IPS-NIHi7 (cell line): ENCODE measurements at regions not wholly inside any gene's neighbourhood (a gene's known extent, or its start where the extent isn't known, plus 50 kb on each side); places are given as distances from the start of the nearest gene placed in this dataset.
A peak's percentile ranks its signal among the peaks of the same experiment; 100 is the strongest.

Experiments
- DNase-seq: peaks from one replicate; pipeline ENCODE4 v3.0.0; 2012; ENCODE audit warnings: mixed read lengths; ENCODE audit errors: extremely low spot score

GRCh38 chr4:107318078-107318477 lies 282.0 kb upstream of the DKK2 start:
- DNase-seq: no peak

DNA sequence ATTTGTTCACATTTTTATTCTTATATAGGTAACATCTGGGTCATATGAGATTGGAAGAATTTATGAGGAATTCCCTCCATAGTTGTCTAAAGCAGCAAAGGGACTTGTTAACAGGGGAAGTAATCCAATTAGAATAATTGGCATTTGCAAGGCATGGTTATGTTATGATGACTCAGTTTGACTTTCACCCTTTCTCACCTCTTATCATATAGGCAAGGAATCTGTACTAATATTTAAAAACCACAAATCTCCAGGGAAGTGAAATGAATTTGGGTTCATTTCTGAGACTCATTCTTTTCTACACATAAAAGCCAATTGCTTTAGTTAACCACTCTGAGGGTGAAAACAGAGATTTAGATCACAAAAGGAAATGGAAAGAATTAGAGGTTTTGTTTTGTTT lies 281.5 kb upstream of the DKK2 start:
- no peak for DNase-seq

DNA sequence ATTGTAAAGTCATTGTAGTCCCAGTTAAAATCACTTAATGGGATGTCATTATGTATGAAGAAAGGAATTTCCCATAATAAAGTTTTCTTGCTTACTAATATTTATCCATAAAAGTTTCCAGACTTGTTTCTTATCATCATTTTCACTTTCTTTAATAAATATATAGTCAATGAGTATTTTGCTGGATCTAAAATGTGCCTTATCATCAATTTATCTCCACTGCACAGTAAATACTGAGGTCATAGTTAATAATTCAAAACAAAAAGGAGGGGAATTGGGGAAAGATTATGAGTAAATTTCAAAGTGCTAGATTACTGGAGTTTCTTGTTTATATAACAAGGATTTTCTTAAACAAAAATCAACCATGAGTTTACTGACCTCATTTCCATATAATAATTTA lies 279.5 kb upstream of the DKK2 start:
- DNase-seq: no peak

DNA sequence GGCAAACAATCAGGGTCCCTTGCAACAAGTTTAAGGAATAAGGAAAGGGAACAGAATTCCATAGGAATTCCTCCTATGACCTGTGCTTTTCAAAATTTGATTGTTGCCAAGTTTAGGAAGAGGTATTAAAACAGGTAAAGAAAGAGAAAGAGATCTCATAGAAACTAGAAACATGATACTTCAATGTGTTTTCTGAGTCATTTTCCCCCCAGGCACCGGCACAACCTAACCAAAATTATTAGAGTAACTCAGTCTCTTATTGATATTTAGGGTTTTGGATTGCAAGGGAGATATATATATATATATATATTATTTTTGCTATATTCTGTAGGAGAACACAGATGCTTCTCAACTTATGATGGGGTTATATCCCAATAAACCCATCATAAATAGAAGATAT lies 278.0 kb upstream of the DKK2 start:
- no peak for DNase-seq

DNA sequence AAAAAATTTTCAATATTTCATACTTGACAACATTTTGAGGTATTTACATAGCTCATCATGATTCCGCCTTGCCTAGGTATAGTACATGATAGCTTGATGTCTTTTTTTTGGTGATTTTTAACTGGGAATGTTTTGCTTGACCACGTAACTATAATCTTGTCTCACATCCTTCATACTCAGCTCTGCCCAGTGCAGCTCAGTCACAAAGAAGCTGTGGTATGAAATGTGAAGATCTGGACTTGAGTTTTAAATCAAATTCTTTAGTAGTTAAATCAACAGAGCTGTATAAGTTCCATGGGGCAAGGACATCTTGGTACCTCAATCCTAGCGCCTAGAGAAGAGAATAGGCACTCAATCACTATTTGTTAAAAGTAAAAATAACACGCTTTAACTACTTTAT lies 276.3 kb upstream of the DKK2 start:
- no peak for DNase-seq

DNA sequence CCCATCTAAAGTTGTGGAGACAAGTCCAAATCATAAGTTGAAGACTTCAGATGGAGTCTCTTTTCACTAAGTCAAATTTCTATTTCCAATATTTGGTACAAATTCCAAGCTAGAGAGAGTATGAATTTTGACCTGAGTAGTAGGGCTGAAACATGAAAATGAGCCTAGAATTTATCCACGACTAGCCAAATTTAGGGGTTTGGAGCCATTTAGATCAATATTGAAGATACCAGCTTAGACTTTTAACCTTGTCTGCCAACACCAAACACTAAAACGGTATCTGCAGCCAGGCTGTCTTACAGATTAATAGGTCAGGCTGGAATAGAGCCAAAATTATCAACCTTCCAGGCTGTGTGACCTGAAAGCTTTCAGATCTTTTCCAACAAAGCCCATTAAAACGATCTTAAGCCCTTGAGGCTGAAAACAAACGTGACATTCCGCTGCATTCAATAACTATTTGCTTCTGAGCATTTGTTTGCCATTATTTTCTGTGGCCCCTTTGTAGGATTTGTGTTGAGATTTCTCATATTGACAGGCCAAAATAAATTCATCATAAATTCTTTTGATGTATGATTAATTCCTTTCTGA lies 268.7 kb upstream of the DKK2 start:
- no peak for DNase-seq

DNA sequence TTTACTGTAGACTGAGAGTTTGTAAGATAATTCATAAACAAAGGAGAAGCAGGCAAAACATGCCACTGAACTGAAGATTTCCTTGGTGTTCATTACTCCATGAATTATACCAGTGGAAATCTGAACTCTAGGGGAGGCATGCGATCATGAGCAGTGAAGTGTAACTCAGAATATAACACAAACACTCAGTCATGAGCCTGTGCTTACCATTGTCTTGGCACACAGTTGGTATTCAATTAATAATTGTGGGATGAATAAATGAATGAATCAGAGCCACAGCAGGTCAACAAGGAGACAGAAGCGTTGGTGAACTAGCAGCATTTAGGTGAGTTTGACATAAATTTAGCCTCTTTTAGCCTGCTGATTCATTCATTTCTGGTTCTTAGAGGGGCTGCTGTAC lies 263.5 kb upstream of the DKK2 start:
- no peak for DNase-seq

DNA sequence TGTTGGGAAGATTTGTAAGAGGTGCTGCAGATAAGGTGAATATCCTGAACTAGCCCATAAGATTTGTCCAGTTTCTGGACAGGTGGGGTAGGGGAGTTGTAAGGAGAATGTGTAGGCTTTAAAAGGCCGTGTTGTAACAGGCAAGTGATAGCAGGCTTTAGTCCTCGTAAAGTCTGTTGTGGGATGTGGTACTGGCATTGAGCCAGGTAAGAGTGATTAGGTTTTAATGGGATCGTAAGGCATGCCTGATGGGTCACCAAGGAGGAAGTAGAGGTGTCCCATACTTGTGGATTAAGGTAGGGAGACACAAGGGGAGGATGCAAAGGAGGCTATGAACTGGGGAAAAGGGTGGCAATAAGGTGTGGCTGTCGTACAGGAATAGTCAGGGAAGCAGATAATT lies 256.9 kb upstream of the DKK2 start:
- no peak for DNase-seq

- peak; percentile 16 for DNase-seq
Observed at GRCh38 chr4:107283587-107284559, 247.8 kb upstream of the DKK2 start.

GRCh38 chr4:107279733-107280132 lies 243.6 kb upstream of the DKK2 start:
- DNase-seq: no peak

DNA sequence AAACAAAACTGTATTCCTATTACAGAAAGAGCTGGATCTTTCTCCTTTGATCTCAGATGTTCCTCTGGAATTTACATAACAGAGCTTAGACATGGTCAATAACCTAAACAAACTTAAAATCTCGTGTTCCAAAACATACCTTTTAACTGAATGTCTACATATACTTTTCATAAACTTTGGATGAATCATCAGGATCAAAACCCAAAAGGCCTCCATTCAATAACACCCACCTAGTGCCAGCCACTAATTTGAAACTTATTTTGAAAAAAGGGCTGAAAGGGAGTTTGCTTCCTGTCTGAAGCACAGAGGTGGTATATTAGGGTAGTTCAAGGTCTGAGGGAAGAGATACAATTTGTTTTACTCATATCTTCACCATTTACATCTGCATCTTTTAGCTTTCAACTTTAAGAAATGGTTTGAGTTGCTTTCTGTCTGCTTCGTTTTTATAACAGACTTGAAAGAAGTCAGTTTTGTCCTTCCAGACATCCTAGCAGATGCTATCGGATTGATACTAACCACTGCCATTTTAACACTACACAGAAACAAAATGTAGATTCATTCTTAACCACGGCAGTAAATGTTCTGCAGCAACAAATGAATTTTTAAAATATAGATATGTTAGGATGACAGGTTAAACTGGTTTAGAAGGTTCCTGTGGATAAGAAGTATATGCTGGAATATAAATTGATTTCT lies 242.8 kb upstream of the DKK2 start:
- DNase-seq: no peak

GRCh38 chr4:107276052-107276451 lies 239.9 kb upstream of the DKK2 start:
- no peak for DNase-seq

DNA sequence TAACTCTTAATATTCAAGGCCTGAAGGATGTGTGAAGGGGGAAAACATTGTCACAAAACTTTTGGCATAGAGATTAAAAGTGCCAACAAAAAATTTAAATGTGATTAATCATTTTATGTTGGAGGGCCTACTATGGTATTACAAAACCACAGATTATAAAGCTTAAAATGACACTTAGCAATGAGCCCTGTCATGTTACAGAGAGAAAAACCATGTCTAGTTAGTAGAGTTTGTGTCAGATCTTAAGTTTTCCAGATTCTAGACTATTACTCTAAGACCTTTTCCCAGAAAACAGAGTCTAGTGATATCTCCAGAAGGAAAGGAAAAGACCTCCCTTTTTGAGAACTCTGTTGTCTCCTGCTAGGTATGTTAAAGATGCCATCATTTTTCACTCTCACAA lies 239.1 kb upstream of the DKK2 start:
- no peak for DNase-seq

DNA sequence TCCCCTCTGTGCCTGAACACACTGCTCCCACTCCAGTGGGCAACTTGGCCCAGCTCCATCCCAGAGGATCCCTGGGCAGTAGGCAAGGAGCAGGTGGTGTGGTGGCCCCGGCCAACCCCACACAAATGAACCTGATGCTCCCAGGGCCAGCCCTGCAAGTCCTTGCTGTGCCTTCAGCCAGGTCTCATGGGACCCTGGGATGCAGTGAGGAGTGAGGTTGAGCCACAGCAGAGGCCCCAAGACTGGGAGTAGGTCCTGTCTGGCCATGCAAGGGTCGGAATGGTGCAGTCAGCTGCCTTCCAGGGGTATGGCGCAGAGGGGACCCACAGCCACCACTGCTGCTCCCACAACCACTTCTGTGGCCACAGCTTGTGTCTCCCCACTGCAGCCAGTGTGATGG lies 234.5 kb upstream of the DKK2 start:
- no peak for DNase-seq

DNA sequence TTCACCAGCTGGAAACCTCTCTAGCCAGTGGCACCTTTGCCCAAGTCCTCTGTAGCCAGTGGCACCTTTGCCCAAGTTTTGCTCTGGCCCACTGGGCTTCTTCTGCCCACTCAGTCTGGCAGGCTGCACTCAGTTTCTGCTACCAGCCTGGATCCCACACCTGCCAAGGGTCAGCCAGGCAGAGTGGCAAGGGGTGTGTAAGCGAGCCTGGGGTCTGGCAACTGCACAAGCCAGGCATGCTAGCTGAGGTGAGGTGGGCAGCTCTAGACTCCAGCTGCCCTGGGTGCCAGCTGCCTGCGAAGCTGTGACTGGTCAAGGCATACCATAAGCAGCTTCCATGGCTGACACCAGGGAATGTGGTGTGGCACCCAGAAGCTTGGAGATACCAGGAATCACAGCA lies 233.1 kb upstream of the DKK2 start:
- DNase-seq: no peak

DNA sequence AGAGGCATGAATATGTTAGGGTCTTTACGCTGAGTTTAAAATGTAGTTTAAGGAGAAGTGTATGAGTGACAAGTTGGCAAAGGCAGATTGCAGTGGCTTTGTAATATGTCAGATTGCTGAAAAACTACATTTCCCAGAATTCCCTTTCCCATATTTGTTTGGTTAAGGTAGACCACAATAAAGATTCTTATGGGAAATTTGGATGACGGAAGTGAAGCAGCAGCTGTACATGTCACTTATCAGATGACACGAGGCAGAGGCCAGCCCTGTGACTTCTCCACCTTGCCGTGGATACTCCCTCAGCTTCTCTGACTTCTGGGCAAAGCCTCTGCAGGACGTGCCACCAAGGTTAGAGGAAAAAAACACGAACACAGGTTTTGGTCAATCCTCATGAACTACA lies 229.7 kb upstream of the DKK2 start:
- no peak for DNase-seq

- no peak for DNase-seq
Observed at GRCh38 chr4:107261241-107261874, 225.2 kb upstream of the DKK2 start.

DNA sequence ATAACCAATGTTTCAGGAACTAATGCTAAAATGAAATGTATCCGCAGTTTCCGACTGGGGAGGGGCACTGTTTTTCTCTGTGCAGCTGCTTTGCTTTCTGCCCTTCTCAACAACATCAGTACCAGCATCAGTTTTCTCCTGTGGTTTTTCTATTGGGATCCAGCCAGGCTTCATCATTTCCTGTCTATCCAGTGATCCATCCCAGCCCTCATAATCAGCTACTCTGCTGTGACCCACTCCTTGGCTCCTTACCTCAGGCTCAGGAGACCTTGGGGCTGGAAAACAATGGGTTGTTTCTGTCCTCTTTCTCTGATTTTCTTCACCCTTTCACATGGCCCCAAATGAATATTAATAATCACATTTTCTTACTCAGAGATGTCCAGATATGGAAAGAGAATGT lies 222.2 kb upstream of the DKK2 start:
- DNase-seq: no peak

GRCh38 chr4:107255596-107255995 lies 219.5 kb upstream of the DKK2 start:
- DNase-seq: no peak

DNA sequence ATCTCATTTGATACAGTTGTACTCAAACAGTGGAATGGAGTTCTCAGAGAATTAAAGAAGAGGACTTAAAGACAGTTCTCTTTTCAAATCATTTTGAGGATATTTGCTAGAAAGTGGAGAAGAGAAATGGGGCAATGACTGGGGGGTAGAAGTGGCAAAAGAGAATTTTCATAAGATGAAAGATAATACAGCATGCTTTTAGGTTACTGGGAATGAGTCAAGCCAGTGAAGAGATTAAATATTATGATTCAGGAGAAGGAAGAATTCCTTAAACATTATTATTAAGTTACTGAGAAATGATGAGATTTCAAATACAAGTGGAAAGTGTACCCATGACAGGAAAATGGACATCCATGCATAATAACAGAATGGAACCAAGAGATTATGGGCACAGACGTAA lies 219.0 kb upstream of the DKK2 start:
- no peak for DNase-seq

DNA sequence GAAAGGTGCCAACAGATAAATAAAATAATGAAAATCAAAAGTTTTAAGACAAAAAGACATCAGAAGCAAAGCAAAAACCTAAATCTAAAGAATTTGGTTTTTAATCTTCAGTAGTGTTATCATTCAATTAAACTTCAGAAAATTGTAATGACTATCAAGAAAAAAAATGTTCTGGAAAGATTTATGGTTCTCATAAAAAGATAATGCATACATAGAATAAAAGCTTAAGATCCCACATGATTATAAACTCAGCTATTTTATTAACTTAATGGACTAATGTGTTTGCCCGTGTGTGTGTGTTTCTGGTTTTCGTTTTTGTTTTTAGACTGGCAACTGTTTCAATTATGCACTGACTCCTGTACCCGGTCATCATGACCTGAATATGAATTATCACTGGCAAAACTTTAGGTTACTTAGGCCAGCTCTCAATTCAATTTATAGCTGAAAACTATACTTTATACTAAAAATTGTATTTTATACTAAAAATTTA lies 217.5 kb upstream of the DKK2 start:
- DNase-seq: no peak

DNA sequence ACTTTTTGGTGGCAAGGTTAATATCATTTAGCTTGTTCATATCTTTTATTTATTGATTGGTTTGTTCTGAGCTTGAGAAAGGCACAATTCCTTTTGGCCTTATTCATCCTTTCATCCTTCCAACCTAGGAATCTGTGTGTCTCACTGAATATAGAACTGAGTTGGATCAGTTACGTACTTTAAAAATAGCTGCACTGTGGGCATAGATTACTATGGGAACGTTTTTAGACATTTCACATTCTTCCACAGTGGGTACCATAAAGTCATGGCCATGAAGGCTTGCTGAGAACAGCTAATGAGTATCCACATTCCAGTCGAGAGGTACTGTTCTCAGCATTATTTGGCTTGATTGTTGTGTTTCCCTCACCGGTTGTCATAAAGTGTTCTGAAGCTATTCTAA lies 217.0 kb upstream of the DKK2 start:
- DNase-seq: no peak
